ENCODE measurements at regions not wholly inside any gene's neighbourhood (a gene's known extent, or its start where the extent isn't known, plus 50 kb on each side); places are given as distances from the start of the nearest gene placed in this dataset.

DNA sequence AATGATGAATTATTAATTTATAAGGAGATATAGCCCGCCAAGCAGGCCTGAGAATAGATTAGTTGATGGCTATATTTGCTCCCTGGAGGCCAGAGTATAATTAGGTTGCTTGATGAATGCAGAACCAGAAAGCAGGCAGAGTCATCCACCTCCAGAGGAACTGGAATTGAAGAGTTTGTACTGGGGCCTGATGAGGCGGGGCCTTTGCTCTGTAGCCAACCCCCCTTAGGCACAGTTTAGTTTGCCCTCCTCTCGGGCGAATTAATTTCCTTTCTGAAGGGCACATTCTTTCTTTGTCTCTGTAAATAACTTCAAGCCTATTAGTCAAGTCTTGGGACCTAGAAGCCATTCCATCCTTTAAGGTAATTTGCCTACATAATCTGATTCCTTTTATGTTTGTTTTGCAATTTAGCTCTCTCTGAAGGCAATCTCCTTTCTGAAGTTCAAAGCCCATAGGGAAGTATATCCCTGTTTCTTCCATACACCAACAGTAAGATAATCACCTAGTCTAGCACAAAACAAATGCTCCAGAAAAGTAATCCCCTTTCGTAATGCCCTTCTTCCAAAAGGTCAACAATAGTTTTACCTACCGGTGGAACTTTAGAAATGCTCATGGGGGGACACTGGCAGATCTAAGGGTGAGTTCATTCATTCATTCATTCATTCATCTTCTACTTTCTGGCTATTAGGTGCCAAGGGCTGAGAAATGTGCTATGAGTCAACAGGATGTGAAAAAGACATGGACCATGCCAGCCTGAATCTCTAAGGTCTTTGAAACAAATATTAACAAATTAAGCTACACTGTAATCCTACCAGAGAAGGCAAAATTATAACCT is 84.8 kb upstream of the NUDT4 start:
- ATAC-seq = no peak
- POLR2A ChIA-PET (ENCODE audit: unreplicated experiment) = no interaction called here

DNA sequence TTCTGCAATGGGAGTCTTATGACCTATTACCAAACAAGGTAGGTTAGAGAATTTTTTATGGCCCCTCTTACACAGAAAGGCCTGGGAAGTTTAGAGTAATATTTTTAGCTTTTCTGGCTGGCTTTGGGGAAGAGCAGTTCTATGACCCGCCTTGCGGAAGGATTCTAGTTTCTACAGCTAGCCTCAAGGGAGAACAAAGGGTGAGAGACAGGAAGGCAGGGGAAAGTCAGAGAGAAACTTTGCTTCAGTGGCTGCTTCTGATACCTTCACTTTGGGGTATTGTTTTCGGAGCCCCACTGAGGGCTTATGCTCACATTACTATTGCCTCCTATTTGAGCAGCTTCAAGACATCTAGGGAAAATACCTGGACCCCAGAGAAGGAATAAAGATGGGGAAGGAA is 80.7 kb upstream of the NUDT4 start:
- no peak overlapping the region for H3K27ac ChIP-seq (ENCODE audit: low read length)
- no peak for DNase-seq
- CTCF ChIA-PET = no interaction called here
- no peaks in the 10 kb centered on the region for H3K9me3 ChIP-seq (ENCODE audit: low read length)
- intact Hi-C loops (cut with micrococcal nuclease) = no loop called here
- H3K4me2 ChIP-seq (ENCODE audit: low read length) = no peak overlapping the region
- BruUV-seq (replicated peaks) = no TSS peak
- no peak for TF ChIP-seq EZH2 (IDR thresholded peaks at IDR 0.05; ENCODE audit: low read length, unreplicated experiment)
- TF ChIP-seq, protein P1, sequence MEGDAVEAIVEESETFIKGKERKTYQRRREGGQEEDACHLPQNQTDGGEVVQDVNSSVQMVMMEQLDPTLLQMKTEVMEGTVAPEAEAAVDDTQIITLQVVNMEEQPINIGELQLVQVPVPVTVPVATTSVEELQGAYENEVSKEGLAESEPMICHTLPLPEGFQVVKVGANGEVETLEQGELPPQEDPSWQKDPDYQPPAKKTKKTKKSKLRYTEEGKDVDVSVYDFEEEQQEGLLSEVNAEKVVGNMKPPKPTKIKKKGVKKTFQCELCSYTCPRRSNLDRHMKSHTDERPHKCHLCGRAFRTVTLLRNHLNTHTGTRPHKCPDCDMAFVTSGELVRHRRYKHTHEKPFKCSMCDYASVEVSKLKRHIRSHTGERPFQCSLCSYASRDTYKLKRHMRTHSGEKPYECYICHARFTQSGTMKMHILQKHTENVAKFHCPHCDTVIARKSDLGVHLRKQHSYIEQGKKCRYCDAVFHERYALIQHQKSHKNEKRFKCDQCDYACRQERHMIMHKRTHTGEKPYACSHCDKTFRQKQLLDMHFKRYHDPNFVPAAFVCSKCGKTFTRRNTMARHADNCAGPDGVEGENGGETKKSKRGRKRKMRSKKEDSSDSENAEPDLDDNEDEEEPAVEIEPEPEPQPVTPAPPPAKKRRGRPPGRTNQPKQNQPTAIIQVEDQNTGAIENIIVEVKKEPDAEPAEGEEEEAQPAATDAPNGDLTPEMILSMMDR (conservative IDR thresholded peaks at IDR 0.05; ENCODE audit: low read depth, low read length) = no peak
- no peak for TF ChIP-seq EZH2phosphoT487 (IDR thresholded peaks at IDR 0.05; ENCODE audit: borderline replicate concordance, low read length)
- no peaks in the 10 kb centered on the region for H3K4me1 ChIP-seq (ENCODE audit: insufficient read depth, low read length)
- H2AFZ ChIP-seq (ENCODE audit: low read length) = no peak overlapping the region
- no peaks in the 10 kb centered on the region for H3F3A ChIP-seq (ENCODE audit: low read length, unreplicated experiment)
- H4K20me1 ChIP-seq (ENCODE audit: low read length) = no peaks in the 10 kb centered on the region
- H3K9me2 ChIP-seq (replicated peaks; ENCODE audit: low read length) = no peaks in the 10 kb centered on the region
- ATAC-seq = no peak
- H3K9ac ChIP-seq (ENCODE audit: low read length) = no peak overlapping the region
- H3K79me2 ChIP-seq (ENCODE audit: low read length) = no peaks in the 10 kb centered on the region
- no peaks in the 10 kb centered on the region for H3K36me3 ChIP-seq (ENCODE audit: low read depth, low read length)
- H3K27me3 ChIP-seq (ENCODE audit: low read length) = no peaks in the 10 kb centered on the region
- no peak overlapping the region for H3K4me3 ChIP-seq (ENCODE audit: low read length)
- POLR2A ChIA-PET (ENCODE audit: unreplicated experiment) = no interaction called here

More for the DNA sequence above, 84.8 kb upstream of the NUDT4 start:
- Histone ChIP-seq H4K20me1 (ENCODE audit: low read length) (no peaks in the 10 kb centered on the region), H2AFZ (ENCODE audit: low read length) (no peak overlapping the region), H3K79me2 (ENCODE audit: low read length) (no peaks in the 10 kb centered on the region), H3K9ac (ENCODE audit: low read length) (no peak overlapping the region), H3K4me2 (ENCODE audit: low read length) (no peak overlapping the region), H3K9me2 (replicated peaks; ENCODE audit: low read length) (no peaks in the 10 kb centered on the region), H3K36me3 (ENCODE audit: low read depth, low read length) (no peaks in the 10 kb centered on the region), H3K27ac (ENCODE audit: low read length) (no peak overlapping the region), H3F3A (ENCODE audit: low read length, unreplicated experiment) (no peaks in the 10 kb centered on the region), H3K4me1 (ENCODE audit: insufficient read depth, low read length) (no peaks in the 10 kb centered on the region), H3K9me3 (ENCODE audit: low read length) (no peaks in the 10 kb centered on the region), H3K4me3 (ENCODE audit: low read length) (no peak overlapping the region), H3K27me3 (ENCODE audit: low read length) (no peaks in the 10 kb centered on the region)
- TF ChIP-seq, protein P1 (conservative IDR thresholded peaks at IDR 0.05; ENCODE audit: low read depth, low read length) = no peak
- TF ChIP-seq EZH2 (IDR thresholded peaks at IDR 0.05; ENCODE audit: low read length, unreplicated experiment) (no peak), EZH2phosphoT487 (IDR thresholded peaks at IDR 0.05; ENCODE audit: borderline replicate concordance, low read length) (no peak)
- intact Hi-C loops (cut with micrococcal nuclease) = no loop called here
- no TSS peak for BruUV-seq (replicated peaks)
- CTCF ChIA-PET = no interaction called here
- no peak for DNase-seq

DNA sequence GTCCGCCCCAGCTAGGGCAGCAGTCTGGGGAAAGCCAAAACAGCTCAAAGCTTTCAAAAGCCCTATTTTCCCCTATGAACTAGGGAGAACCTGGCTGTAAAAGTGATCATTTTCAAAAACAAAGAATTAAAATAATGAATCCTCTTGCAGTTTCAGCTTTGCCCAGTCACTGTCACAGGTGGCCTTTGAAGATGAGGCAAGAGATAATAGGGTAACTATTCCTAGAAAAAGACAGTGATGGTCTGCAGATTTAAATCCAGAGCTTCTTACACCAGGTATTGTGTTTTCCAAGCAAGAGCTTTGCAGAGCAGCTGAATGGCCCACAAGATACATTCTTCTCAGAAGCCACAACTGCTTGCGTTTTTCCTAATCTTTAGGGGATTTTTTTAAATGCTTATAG is 80.2 kb upstream of the NUDT4 start:
- ChIA-PET CTCF (no interaction called here), POLR2A (ENCODE audit: unreplicated experiment) (no interaction called here)
- DNase-seq = no peak
- Histone ChIP-seq H3K79me2 (ENCODE audit: low read length) (no peaks in the 10 kb centered on the region), H3K4me2 (ENCODE audit: low read length) (no peak overlapping the region), H3K36me3 (ENCODE audit: low read depth, low read length) (no peaks in the 10 kb centered on the region), H3K9ac (ENCODE audit: low read length) (no peak overlapping the region), H3K4me3 (ENCODE audit: low read length) (no peak overlapping the region), H3F3A (ENCODE audit: low read length, unreplicated experiment) (no peaks in the 10 kb centered on the region), H2AFZ (ENCODE audit: low read length) (no peak overlapping the region), H3K27me3 (ENCODE audit: low read length) (no peaks in the 10 kb centered on the region), H4K20me1 (ENCODE audit: low read length) (no peaks in the 10 kb centered on the region), H3K4me1 (ENCODE audit: insufficient read depth, low read length) (no peaks in the 10 kb centered on the region), H3K9me2 (replicated peaks; ENCODE audit: low read length) (no peaks in the 10 kb centered on the region), H3K9me3 (ENCODE audit: low read length) (no peaks in the 10 kb centered on the region), H3K27ac (ENCODE audit: low read length) (no peak overlapping the region)
- intact Hi-C loops (cut with micrococcal nuclease) = no loop called here
- ATAC-seq = no peak
- BruUV-seq (replicated peaks) = no TSS peak
- TF ChIP-seq, protein P1 (conservative IDR thresholded peaks at IDR 0.05; ENCODE audit: low read depth, low read length) = no peak

All from PC-3 (cell line).